ENCODE measurements at regions not wholly inside any gene's neighbourhood (a gene's known extent, or its start where the extent isn't known, plus 50 kb on each side); places are given as distances from the start of the nearest gene placed in this dataset.

DNA sequence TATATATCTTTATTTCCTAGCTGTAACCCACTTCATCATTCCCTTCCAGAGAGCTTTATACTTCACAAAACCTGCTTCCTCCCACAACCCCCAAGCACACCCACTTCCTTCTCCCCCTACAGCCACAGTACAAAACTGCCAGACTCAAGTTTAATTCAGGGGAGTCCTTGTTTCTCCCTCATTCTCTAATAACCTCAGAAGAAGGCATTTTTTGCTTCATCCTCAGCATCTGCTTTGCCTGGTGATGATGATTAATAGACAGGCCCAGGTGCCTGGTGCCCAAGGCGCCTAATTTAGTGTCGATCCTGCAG lies 414.3 kb downstream of the KIF16B start:
- no peak overlapping the region for H3K18ac ChIP-seq (ENCODE audit: low read depth, low read length)
- TF ChIP-seq, protein P1, sequence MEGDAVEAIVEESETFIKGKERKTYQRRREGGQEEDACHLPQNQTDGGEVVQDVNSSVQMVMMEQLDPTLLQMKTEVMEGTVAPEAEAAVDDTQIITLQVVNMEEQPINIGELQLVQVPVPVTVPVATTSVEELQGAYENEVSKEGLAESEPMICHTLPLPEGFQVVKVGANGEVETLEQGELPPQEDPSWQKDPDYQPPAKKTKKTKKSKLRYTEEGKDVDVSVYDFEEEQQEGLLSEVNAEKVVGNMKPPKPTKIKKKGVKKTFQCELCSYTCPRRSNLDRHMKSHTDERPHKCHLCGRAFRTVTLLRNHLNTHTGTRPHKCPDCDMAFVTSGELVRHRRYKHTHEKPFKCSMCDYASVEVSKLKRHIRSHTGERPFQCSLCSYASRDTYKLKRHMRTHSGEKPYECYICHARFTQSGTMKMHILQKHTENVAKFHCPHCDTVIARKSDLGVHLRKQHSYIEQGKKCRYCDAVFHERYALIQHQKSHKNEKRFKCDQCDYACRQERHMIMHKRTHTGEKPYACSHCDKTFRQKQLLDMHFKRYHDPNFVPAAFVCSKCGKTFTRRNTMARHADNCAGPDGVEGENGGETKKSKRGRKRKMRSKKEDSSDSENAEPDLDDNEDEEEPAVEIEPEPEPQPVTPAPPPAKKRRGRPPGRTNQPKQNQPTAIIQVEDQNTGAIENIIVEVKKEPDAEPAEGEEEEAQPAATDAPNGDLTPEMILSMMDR (conservative IDR thresholded peaks at IDR 0.05; ENCODE audit: low read depth, low read length), result no peak
- TF ChIP-seq MAFK (IDR thresholded peaks at IDR 0.05; ENCODE audit: low read depth, low read length), result no peak
- no peak for TF ChIP-seq RFX5 (IDR thresholded peaks at IDR 0.05; ENCODE audit: low read depth, low read length)
- no peak for TF ChIP-seq BHLHE40 (IDR thresholded peaks at IDR 0.05; ENCODE audit: low read depth, low read length)
- no peak for TF ChIP-seq CEBPB (IDR thresholded peaks at IDR 0.05; ENCODE audit: low read depth, low read length)
- no peak for TF ChIP-seq MXI1 (IDR thresholded peaks at IDR 0.05; ENCODE audit: borderline replicate concordance, low read depth, low read length)
- TF ChIP-seq, protein P2, sequence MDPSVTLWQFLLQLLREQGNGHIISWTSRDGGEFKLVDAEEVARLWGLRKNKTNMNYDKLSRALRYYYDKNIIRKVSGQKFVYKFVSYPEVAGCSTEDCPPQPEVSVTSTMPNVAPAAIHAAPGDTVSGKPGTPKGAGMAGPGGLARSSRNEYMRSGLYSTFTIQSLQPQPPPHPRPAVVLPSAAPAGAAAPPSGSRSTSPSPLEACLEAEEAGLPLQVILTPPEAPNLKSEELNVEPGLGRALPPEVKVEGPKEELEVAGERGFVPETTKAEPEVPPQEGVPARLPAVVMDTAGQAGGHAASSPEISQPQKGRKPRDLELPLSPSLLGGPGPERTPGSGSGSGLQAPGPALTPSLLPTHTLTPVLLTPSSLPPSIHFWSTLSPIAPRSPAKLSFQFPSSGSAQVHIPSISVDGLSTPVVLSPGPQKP (IDR thresholded peaks at IDR 0.05; ENCODE audit: borderline replicate concordance, low read depth, low read length), result no peak
- no peak for TF ChIP-seq NFE2L2 (IDR thresholded peaks at IDR 0.05; ENCODE audit: low read depth, low read length)
- TF ChIP-seq RCOR1 (IDR thresholded peaks at IDR 0.05; ENCODE audit: insufficient replicate concordance, low read length), result no peak
- no peak for TF ChIP-seq SMC3 (IDR thresholded peaks at IDR 0.05; ENCODE audit: low read depth, low read length)
- no peak for TF ChIP-seq CHD1 (IDR thresholded peaks at IDR 0.05; ENCODE audit: low read depth, low read length)
- no peak for TF ChIP-seq FOS (IDR thresholded peaks at IDR 0.05; ENCODE audit: low read depth, low read length)
- TF ChIP-seq RAD21 (IDR thresholded peaks at IDR 0.05; ENCODE audit: low read length), result no peak
- TF ChIP-seq POLR2A (IDR thresholded peaks at IDR 0.05; ENCODE audit: low read depth, low read length), result no peak
- TF ChIP-seq, protein P3, sequence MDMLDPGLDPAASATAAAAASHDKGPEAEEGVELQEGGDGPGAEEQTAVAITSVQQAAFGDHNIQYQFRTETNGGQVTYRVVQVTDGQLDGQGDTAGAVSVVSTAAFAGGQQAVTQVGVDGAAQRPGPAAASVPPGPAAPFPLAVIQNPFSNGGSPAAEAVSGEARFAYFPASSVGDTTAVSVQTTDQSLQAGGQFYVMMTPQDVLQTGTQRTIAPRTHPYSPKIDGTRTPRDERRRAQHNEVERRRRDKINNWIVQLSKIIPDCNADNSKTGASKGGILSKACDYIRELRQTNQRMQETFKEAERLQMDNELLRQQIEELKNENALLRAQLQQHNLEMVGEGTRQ (IDR thresholded peaks at IDR 0.05; ENCODE audit: low read depth, low read length), result no peak
- H3K27ac ChIP-seq (ENCODE audit: insufficient read depth, low read length), result no peak overlapping the region
- H3K4ac ChIP-seq (ENCODE audit: low read depth, low read length), result no peak overlapping the region
- H2AK9ac ChIP-seq (replicated peaks; ENCODE audit: low read depth, low read length, poor library complexity), result no peak overlapping the region
- H3K27me3 ChIP-seq (ENCODE audit: control insufficient read depth, insufficient read depth, low read length), result no peaks in the 10 kb centered on the region
- in situ Hi-C loops (cut with MboI; ENCODE audit: low sequenced_read_pairs) (no loop called here), intact Hi-C loops (cut with micrococcal nuclease) (no loop called here), dilution Hi-C loops (cut with HindIII; ENCODE audit: low sequenced_read_pairs, unreplicated experiment) (no loop called here)
- H3K79me1 ChIP-seq (ENCODE audit: low read depth in 1 of 2, low read length in 2 of 2), result no peaks in the 10 kb centered on the region
- no peak overlapping the region for H2AFZ ChIP-seq (replicated peaks; ENCODE audit: low read length, poor library complexity)
- no peaks in the 10 kb centered on the region for H3K4me1 ChIP-seq (ENCODE audit: control insufficient read depth, insufficient read depth, low read length)
- H3K9me1 ChIP-seq (ENCODE audit: insufficient read depth, low read length), result no peaks in the 10 kb centered on the region
- 47% methylated on average over 2 of the region's 2 CpGs; no CpG with 5 or more reads in 1 of the 2 experiments for WGBS, 2 experiments (ENCODE audit: extremely low coverage in 2 of 2, insufficient read length in 1 of 2)
- no peak overlapping the region for H4K8ac ChIP-seq (ENCODE audit: low read depth in 2 of 2, low read length in 2 of 2)
- H2BK20ac ChIP-seq (ENCODE audit: low read depth, low read length), result no peak overlapping the region
- no peak overlapping the region for H3K4me3 ChIP-seq (ENCODE audit: insufficient read depth, low read depth, low read length)
- no peak overlapping the region for H2AK5ac ChIP-seq (ENCODE audit: low read depth, low read length)
- ATAC-seq (ENCODE audit: low read depth) (no peak), DNase-seq (no peak)
- no peak overlapping the region for H4K5ac ChIP-seq (ENCODE audit: low read depth, low read length)
- CTCF ChIA-PET, result no interaction called here
- BruUV-seq (replicated peaks), result no TSS peak
- no peak overlapping the region for H3K56ac ChIP-seq (ENCODE audit: extremely low read depth, insufficient read depth, low read length)
- H3K23ac ChIP-seq (ENCODE audit: low read depth, low read length), result no peak overlapping the region
- H3K36me3 ChIP-seq (ENCODE audit: control insufficient read depth, insufficient read depth, low read length), result no peaks in the 10 kb centered on the region
- H3K4me2 ChIP-seq (ENCODE audit: low read depth, low read length), result no peak overlapping the region
- H2BK120ac ChIP-seq (ENCODE audit: low read depth, low read length), result no peak overlapping the region
- H3K9ac ChIP-seq (ENCODE audit: low read depth, low read length), result no peak overlapping the region
- POLR2A ChIA-PET (ENCODE audit: unreplicated experiment), result interaction anchor here (0.6 kb wide), 1 partner anchor 95 kb away, joined by 4 read pairs; no protein-coding TSS in a partner anchor
- H2BK5ac ChIP-seq (ENCODE audit: low read depth, low read length, poor library complexity, severe bottlenecking), result no peak overlapping the region
- H3K9me3 ChIP-seq (ENCODE audit: control insufficient read depth, insufficient read depth, low read length), result no peaks in the 10 kb centered on the region
- H3K14ac ChIP-seq (replicated peaks; ENCODE audit: low read depth, low read length), result no peak overlapping the region
- H4K20me1 ChIP-seq (ENCODE audit: insufficient read depth, low read length), result no peaks in the 10 kb centered on the region
- H4K91ac ChIP-seq (ENCODE audit: insufficient read depth, low read depth, low read length), result no peak overlapping the region
- no peak overlapping the region for H2BK15ac ChIP-seq (ENCODE audit: low read depth, low read length)
